Kidney tubule cell (primary cell): ENCODE measurements at regions not wholly inside any gene's neighbourhood (a gene's known extent, or its start where the extent isn't known, plus 50 kb on each side); places are given as distances from the start of the nearest gene placed in this dataset.

Experiments
- DNase-seq: peaks from one replicate; pipeline ENCODE4 v3.0.0-alpha.2; 2018; ENCODE audit warnings: low spot score

GRCh38 chr18:2380101-2380500 is 191.2 kb downstream of the METTL4 start:
- DNase-seq = no peak

- DNase-seq = no peak
Observed at GRCh38 chr18:2381539-2381938, 189.8 kb downstream of the METTL4 start.

GRCh38 chr18:2387588-2387987 is 183.7 kb downstream of the METTL4 start:
- no peak for DNase-seq

- no peak for DNase-seq
Observed at GRCh38 chr18:2390158-2390557, 181.1 kb downstream of the METTL4 start.

- DNase-seq = no peak
Observed at GRCh38 chr18:2391470-2391869, 179.8 kb downstream of the METTL4 start.

GRCh38 chr18:2392446-2392845 is 178.9 kb downstream of the METTL4 start:
- DNase-seq = no peak

GRCh38 chr18:2394684-2395083 is 176.6 kb downstream of the METTL4 start:
- no peak for DNase-seq

- DNase-seq = peak; percentile 40
Observed at GRCh38 chr18:2395427-2396161, 175.7 kb downstream of the METTL4 start.

GRCh38 chr18:2396162-2396505 is 175.2 kb downstream of the METTL4 start:
- peak; percentile 3 for DNase-seq

GRCh38 chr18:2400701-2401196 is 170.6 kb downstream of the METTL4 start:
- DNase-seq = no peak

GRCh38 chr18:2402084-2402483 is 169.2 kb downstream of the METTL4 start:
- no peak for DNase-seq

- no peak for DNase-seq
Observed at GRCh38 chr18:2406544-2406943, 164.8 kb downstream of the METTL4 start.

GRCh38 chr18:2407961-2408360 is 163.3 kb downstream of the METTL4 start:
- no peak for DNase-seq

- DNase-seq = no peak
Observed at GRCh38 chr18:2409906-2410305, 161.4 kb downstream of the METTL4 start.

- DNase-seq = peak; percentile 74
Observed at GRCh38 chr18:2410688-2411087, 160.6 kb downstream of the METTL4 start.

- DNase-seq = peak; percentile 82
Observed at GRCh38 chr18:2411381-2411960, 159.8 kb downstream of the METTL4 start.

GRCh38 chr18:2412281-2412680 is 159.0 kb downstream of the METTL4 start:
- no peak for DNase-seq

- DNase-seq = no peak
Observed at GRCh38 chr18:2412996-2413751, 158.1 kb downstream of the METTL4 start.

GRCh38 chr18:2414235-2414634 is 157.1 kb downstream of the METTL4 start:
- DNase-seq = no peak

- no peak for DNase-seq
Observed at GRCh38 chr18:2415656-2416055, 155.6 kb downstream of the METTL4 start.

GRCh38 chr18:2417861-2418610 is 153.3 kb downstream of the METTL4 start:
- DNase-seq = no peak

GRCh38 chr18:2420367-2420766 is 150.9 kb downstream of the METTL4 start:
- peak; percentile 61 for DNase-seq
